Spleen (tissue), 11 donors: ENCODE measurements at regions not wholly inside any gene's neighbourhood (a gene's known extent, or its start where the extent isn't known, plus 50 kb on each side); places are given as distances from the start of the nearest gene placed in this dataset.
A peak's percentile ranks its signal among the peaks of the same experiment; 100 is the strongest.
"Not testable (repeated sequence)": the region's sequence is repeated elsewhere in the genome, so short reads cannot be mapped to it uniquely, and the experiment has no call there.

ENCODE experiments used
- DNase-seq: peaks from one replicate; pipeline ENCODE4 v3.0.0-alpha.2; 2020
- H3K27ac ChIP-seq, 8 donors: fragments of 200-600 bp; sonication (generic) in 7 of 8; 1 replicate in 4 of 8; 2 replicates in 4 of 8; pipeline versions ENCODE4 v1.5.0 to v1.8.0; 2016 to 2021; ENCODE audit warnings: inconsistent platforms in 4 of 8, mild to moderate bottlenecking in 4 of 8, moderate library complexity in 1 of 8
- H3K27me3 ChIP-seq, 7 donors: fragments of 200-600 bp; sonication (generic) in 6 of 7; replicated peaks in 1 of 7; 1 replicate in 4 of 7; 2 replicates in 3 of 7; pipeline versions ENCODE4 v1.5.0 to v1.8.0; 2016 to 2021; ENCODE audit warnings: inconsistent platforms in 3 of 7, mild to moderate bottlenecking in 1 of 7
- H3K36me3 ChIP-seq, 6 donors: fragments of 200-600 bp; sonication (generic) in 5 of 6; 1 replicate in 4 of 6; 2 replicates in 2 of 6; pipeline versions ENCODE4 v1.5.0 to v1.8.0; 2016 to 2021; ENCODE audit warnings: inconsistent platforms in 2 of 6
- H3K4me1 ChIP-seq, 6 donors: fragments of 200-600 bp; sonication (generic) in 5 of 6; 1 replicate in 3 of 6; 2 replicates in 3 of 6; pipeline versions ENCODE4 v1.5.0 to v1.8.0; 2016 to 2021; ENCODE audit warnings: inconsistent platforms in 3 of 6
- H3K4me3 ChIP-seq, 8 donors: fragments of 200-600 bp; sonication (generic) in 7 of 8; 1 replicate in 4 of 8; 2 replicates in 4 of 8; pipeline versions ENCODE4 v1.5.0 to v1.8.0; 2016 to 2021; ENCODE audit warnings: inconsistent platforms in 4 of 8, mild to moderate bottlenecking in 4 of 8, moderate library complexity in 2 of 8
- H3K9me3 ChIP-seq, 8 donors: fragments of 200-600 bp; sonication (generic) in 7 of 8; 1 replicate in 4 of 8; 2 replicates in 4 of 8; pipeline versions ENCODE4 v1.5.0 to v1.8.0; 2016 to 2021; ENCODE audit warnings: inconsistent platforms in 4 of 8
- CTCF ChIP-seq, 11 experiments: fragments of 200-600 bp in 7 of 11; fragments of 450-650 bp in 4 of 11; sonication (generic) in 4 of 11; IDR thresholded peaks in 8 of 11; conservative IDR thresholded peaks in 3 of 11; 1 replicate in 7 of 11; 2 replicates in 4 of 11; pipeline versions ENCODE4 v1.4.0 to v1.8.0; 2016 to 2021; ENCODE audit warnings: antibody characterized with exemption in 11 of 11, inconsistent platforms in 4 of 11, mild to moderate bottlenecking in 1 of 11
- POLR2A ChIP-seq, 3 donors: fragments of 450-650 bp; IDR thresholded peaks; one replicate each; pipeline ENCODE4 v1.5.1; 2017; ENCODE audit warnings: antibody characterized with exemption in 3 of 3, mild to moderate bottlenecking in 1 of 3
- POLR2AphosphoS5 ChIP-seq, 3 donors: sonication (generic); formaldehyde crosslinking; IDR thresholded peaks; one replicate each; pipeline ENCODE4 v1.5.1; 2017; ENCODE audit warnings: antibody characterized with exemption in 3 of 3
- whole genome bisulfite sequencing, 5 donors: extraction: QIAGEN DNeasy Blood & Tissue Kit in 3 of 5; methylation state at CpG; one replicate each; pipeline versions ENCODE4 v1.1.5 to v1.1.7; 2013 to 2018; 5-methylcytosine and 5-hydroxymethylcytosine counted together
- intact Hi-C: fragments of 100-400 bp; cut with DNase I; formaldehyde crosslinking; loops from one replicate; pipeline ENCODE4 v1.15.0; 2023; ENCODE audit warnings: low total_unique reads
- donor health status: healthy with polysubstance abuse.
- donor health status: DM: no; HTN: no; CAD: no; lungs with moderate emphysema.
- donor health status: DM: no; HTN: no; CAD: no.
- donor health status: Bipolar disorder and iron deficiency.
- donor health status: healthy.
- donor health status: DM: no; HTN: no; CAD: no.
- donor health status: DM: yes; HTN: yes; CAD: no.

- peaks cover 0 to 3% (median 0%) of the 10 kb centered on the region in 8 donors for H3K9me3 ChIP-seq
- H3K36me3 ChIP-seq, result no peaks in the 10 kb centered on the region
- no peak overlapping the region for H3K27ac ChIP-seq
- WGBS, 5 donors, result 62 to 92% (median 76%) methylated on average over 1 of the region's 1 CpG
- no peak for TF ChIP-seq POLR2AphosphoS5 (IDR thresholded peaks at IDR 0.05)
- no peak for TF ChIP-seq CTCF (IDR thresholded peaks at IDR 0.05 in 8 of 11, conservative IDR thresholded peaks at IDR 0.05 in 3 of 11)
- no peak for TF ChIP-seq POLR2A (IDR thresholded peaks at IDR 0.05)
- no peak for DNase-seq
- no peaks in the 10 kb centered on the region for H3K4me1 ChIP-seq
- no peak overlapping the region for H3K4me3 ChIP-seq
- intact Hi-C loops, result no loop called here
- H3K27me3 ChIP-seq, result no peaks in the 10 kb centered on the region
These were observed 856.7 kb upstream of the PRKX start for GRCh38 chrX:4570151-4570550.

- Histone ChIP-seq H3K36me3 (no peaks in the 10 kb centered on the region), H3K27me3 (no peaks in the 10 kb centered on the region), H3K4me3 (no peak overlapping the region), H3K9me3 (no peaks in the 10 kb centered on the region), H3K4me1 (no peaks in the 10 kb centered on the region), H3K27ac (no peak overlapping the region)
- intact Hi-C loops, result no loop called here
- no peak for DNase-seq
- 90 to 96% (median 94%) methylated on average over 4 of the region's 4 CpGs for WGBS, 5 donors
- TF ChIP-seq CTCF (IDR thresholded peaks at IDR 0.05 in 8 of 11, conservative IDR thresholded peaks at IDR 0.05 in 3 of 11) (no peak), POLR2A (IDR thresholded peaks at IDR 0.05) (no peak), POLR2AphosphoS5 (IDR thresholded peaks at IDR 0.05) (no peak)
These were observed 846.7 kb upstream of the PRKX start for GRCh38 chrX:4560192-4560591.

DNA sequence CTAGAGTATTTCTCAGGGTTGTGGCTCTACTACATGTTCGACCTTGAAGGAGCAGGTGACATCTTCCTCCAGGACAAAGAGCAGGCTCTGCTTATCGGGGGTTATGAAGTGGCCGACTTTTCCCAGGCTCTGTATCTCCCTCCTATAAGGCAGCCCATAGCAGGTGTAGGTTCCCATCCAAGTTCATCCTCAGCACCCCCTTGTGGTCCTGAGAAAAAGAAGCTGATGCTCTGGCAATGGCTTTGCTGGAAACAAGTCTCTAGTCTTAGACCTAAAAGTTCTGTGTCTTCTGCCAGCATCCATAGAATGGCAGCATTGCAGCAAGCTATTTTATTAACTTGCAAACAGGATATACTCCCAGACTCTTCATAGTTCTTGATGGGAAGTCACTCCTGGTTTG is 836.6 kb upstream of the PRKX start:
- 42 to 81% (median 70%) methylated on average over 3 of the region's 3 CpGs for WGBS, 5 donors
- Histone ChIP-seq H3K27me3 (no peaks in the 10 kb centered on the region), H3K27ac (no peak overlapping the region), H3K4me3 (no peak overlapping the region), H3K4me1 (no peaks in the 10 kb centered on the region), H3K36me3 (no peaks in the 10 kb centered on the region), H3K9me3 (no peaks in the 10 kb centered on the region)
- no peak for DNase-seq
- TF ChIP-seq POLR2A (IDR thresholded peaks at IDR 0.05) (no peak), POLR2AphosphoS5 (IDR thresholded peaks at IDR 0.05) (no peak)
- intact Hi-C loops, result no loop called here

DNA sequence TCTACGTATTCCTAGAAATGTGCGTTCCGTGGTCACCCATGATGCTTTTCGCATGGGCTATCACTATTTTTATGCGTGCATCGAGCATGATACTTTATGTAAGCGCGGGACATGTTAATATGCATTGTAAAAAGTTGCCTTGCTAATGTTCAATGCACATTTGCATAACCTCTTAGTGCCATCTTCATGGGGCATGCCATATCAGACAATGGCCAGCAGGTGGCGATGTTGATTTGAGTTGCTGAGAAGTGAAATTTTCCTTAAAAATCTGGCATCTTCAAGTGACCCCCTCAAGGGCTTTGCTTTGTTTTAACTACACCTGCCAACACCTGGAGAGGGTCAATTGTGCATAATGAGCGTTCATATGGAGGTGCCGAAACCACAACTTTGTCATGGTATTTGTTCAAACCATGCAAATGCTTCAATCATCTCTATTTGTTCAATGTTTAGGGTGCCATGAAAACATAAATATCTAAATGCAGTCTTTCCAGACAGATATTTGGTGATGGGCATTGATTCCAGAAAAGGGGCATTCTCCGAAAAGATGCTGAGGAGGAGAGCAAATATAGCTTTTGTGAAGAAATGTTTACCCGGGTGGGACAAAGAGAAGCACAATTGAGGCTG is 833.9 kb upstream of the PRKX start:
- WGBS, 5 donors, result 43 to 53% (median 48%) methylated on average over 13 of the region's 13 CpGs
- intact Hi-C loops, result loop anchor here (5.0 kb wide), 1 partner anchor 565 kb away; no protein-coding TSS in a partner anchor
- no peaks in the 10 kb centered on the region for H3K36me3 ChIP-seq
- TF ChIP-seq CTCF (IDR thresholded peaks at IDR 0.05 in 8 of 11, conservative IDR thresholded peaks at IDR 0.05 in 3 of 11) (peak; percentile 29 to 94 (median 80)), POLR2A (IDR thresholded peaks at IDR 0.05) (no peak)
- no peaks in the 10 kb centered on the region for H3K27me3 ChIP-seq
- H3K4me3 ChIP-seq, result no peak overlapping the region
- peak; percentile 79 for DNase-seq
- no peak overlapping the region for H3K27ac ChIP-seq
- H3K4me1 ChIP-seq, result no peaks in the 10 kb centered on the region
- no peaks in the 10 kb centered on the region for H3K9me3 ChIP-seq

DNA sequence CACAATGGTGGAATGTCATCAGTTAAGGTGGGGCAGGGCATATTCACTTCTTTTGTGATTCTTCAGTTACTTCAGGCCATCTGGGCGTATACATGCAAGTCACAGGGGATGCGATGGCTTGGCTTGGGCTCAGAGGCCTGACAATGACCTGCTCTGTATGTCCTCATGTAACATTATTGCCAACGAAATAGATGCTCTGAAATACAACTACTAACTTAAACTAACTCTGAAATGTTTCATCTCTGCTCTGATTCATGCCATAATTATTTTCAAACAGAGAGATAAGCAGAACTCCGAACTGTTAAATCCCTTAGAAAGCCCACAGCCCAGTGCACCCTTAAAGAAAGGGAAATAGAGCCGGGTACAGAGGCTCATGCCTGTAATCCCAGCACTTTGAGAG is 832.7 kb upstream of the PRKX start:
- not testable (repeated sequence) for H3K4me1 ChIP-seq, H3K27ac ChIP-seq, H3K27me3 ChIP-seq, H3K36me3 ChIP-seq, H3K4me3 ChIP-seq, H3K9me3 ChIP-seq, DNase-seq
- WGBS, 5 donors, result 69 to 89% (median 81%) methylated on average over 3 to 5 of the region's 5 CpGs
- intact Hi-C loops, result loop anchor here (5.0 kb wide), 1 partner anchor 566 kb away; no protein-coding TSS in a partner anchor
